Mesendoderm (in vitro differentiated cells): ENCODE measurements at regions not wholly inside any gene's neighbourhood (a gene's known extent, or its start where the extent isn't known, plus 50 kb on each side); places are given as distances from the start of the nearest gene placed in this dataset. TPM values are rescaled to one million over a fixed set of nuclear protein-coding genes. Genes with fewer than 3 reads are reported as not detected.

ENCODE experiments used
- DNase-seq: peaks from one replicate; pipeline ENCODE4 v3.0.0; 2013
- H2AK5ac ChIP-seq: 2 replicates; pipeline ENCODE4 v1.6.1; 2013; ENCODE audit warnings: low read length, inconsistent platforms
- H2BK120ac ChIP-seq: 2 replicates; pipeline ENCODE4 v1.6.1; 2013; ENCODE audit warnings: low read depth, mild to moderate bottlenecking, low read length, moderate library complexity, mixed read lengths
- H2BK15ac ChIP-seq: replicated peaks from 2 replicates; pipeline ENCODE4 v1.6.1; 2013; ENCODE audit warnings: low read depth, mild to moderate bottlenecking, moderate library complexity
- H2BK5ac ChIP-seq: 2 replicates; pipeline ENCODE4 v1.6.1; 2013; ENCODE audit warnings: low read length, inconsistent platforms
- H3K18ac ChIP-seq: 2 replicates; pipeline ENCODE4 v1.6.1; 2013; ENCODE audit warnings: mild to moderate bottlenecking, low read length, mixed read lengths
- H3K23ac ChIP-seq: one replicate; pipeline ENCODE4 v1.6.1; 2013; ENCODE audit warnings: low read length
- H3K27ac ChIP-seq: 2 replicates; pipeline ENCODE4 v1.5.1; 2013; ENCODE audit warnings: low read depth, mild to moderate bottlenecking, inconsistent platforms, low read length, moderate library complexity
- H3K27me3 ChIP-seq: 2 replicates; pipeline ENCODE4 v1.6.1; 2013; ENCODE audit warnings: low read length, control low read depth, mild to moderate bottlenecking, inconsistent platforms; ENCODE audit not compliant: insufficient read depth, poor library complexity
- H3K36me3 ChIP-seq: 2 replicates; pipeline ENCODE4 v1.6.1; 2013; ENCODE audit warnings: low read length, inconsistent platforms; ENCODE audit not compliant: control insufficient read depth, insufficient read depth
- H3K4ac ChIP-seq: one replicate; pipeline ENCODE4 v1.6.1; 2013; ENCODE audit warnings: low read depth, mild to moderate bottlenecking, low read length, moderate library complexity
- H3K4me1 ChIP-seq: 2 replicates; pipeline ENCODE4 v1.6.1; 2013; ENCODE audit warnings: low read depth, low read length, inconsistent platforms; ENCODE audit not compliant: control insufficient read depth
- H3K4me2 ChIP-seq: 2 replicates; pipeline ENCODE4 v1.6.1; 2013; ENCODE audit warnings: low read length
- H3K4me3 ChIP-seq: 2 replicates; pipeline ENCODE4 v1.5.1; 2013; ENCODE audit warnings: mild to moderate bottlenecking, low read length
- H3K56ac ChIP-seq: one replicate; pipeline ENCODE4 v1.6.1; 2013; ENCODE audit warnings: low read length
- H3K79me1 ChIP-seq: 2 replicates; pipeline ENCODE4 v1.6.1; 2013; ENCODE audit warnings: low read length, inconsistent platforms
- H3K79me2 ChIP-seq: 2 replicates; pipeline ENCODE4 v1.6.1; 2013; ENCODE audit warnings: mild to moderate bottlenecking, low read length; ENCODE audit not compliant: control insufficient read depth, insufficient read depth
- H3K9ac ChIP-seq: 2 replicates; pipeline ENCODE4 v1.6.1; 2013; ENCODE audit warnings: low read length, inconsistent platforms
- H4K5ac ChIP-seq: one replicate; pipeline ENCODE4 v1.6.1; 2013; ENCODE audit warnings: low read length
- H4K8ac ChIP-seq: one replicate; pipeline ENCODE4 v1.6.1; 2013; ENCODE audit warnings: low read depth, mild to moderate bottlenecking, control low read depth, low read length, moderate library complexity
- WGBS: extraction: QIAGEN DNeasy Blood & Tissue Kit; methylation state at CpG from one replicate; pipeline ENCODE4 v1.1.7; 2013; ENCODE audit warnings: low lambda C conversion rate, missing lambda C conversion rate; ENCODE audit not compliant: insufficient coverage; ENCODE audit errors: extremely low coverage; 5-methylcytosine and 5-hydroxymethylcytosine counted together
- small RNA-seq: library from polyadenylated mRNA; stranded (forward); fragments of <200 nt; extraction: miRNeasy Mini kit (QIAGEN cat#:217004); gene quantifications from one replicate; pipeline ENCODE3, GENCODE V24; 2013; ENCODE audit not compliant: insufficient read depth

- Histone ChIP-seq H3K56ac (no peak overlapping the region), H3K9ac (no peak overlapping the region), H3K79me2 (no peaks in the 10 kb centered on the region), H3K4me3 (no peak overlapping the region), H2AK5ac (no peak overlapping the region), H3K4me2 (no peak overlapping the region), H2BK5ac (no peak overlapping the region), H3K23ac (no peak overlapping the region), H4K8ac (no peak overlapping the region), H3K4ac (no peak overlapping the region), H3K27me3 (no peaks in the 10 kb centered on the region), H2BK15ac (no peak overlapping the region), H3K4me1 (no peaks in the 10 kb centered on the region), H3K36me3 (no peaks in the 10 kb centered on the region), H3K27ac (no peak overlapping the region), H4K5ac (no peak overlapping the region), H2BK120ac (no peak overlapping the region), H3K18ac (no peak overlapping the region), H3K79me1 (no peaks in the 10 kb centered on the region)
- WGBS = no CpG with 5 or more reads among the region's 3 CpGs
- DNase-seq = no peak
Measured at GRCh38 chr18:25416374-25416773, 64.4 kb upstream of the ZNF521 start.

- no peaks in the 10 kb centered on the region for H3K79me2 ChIP-seq
- no peaks in the 10 kb centered on the region for H3K27me3 ChIP-seq
- H2AK5ac ChIP-seq = no peak overlapping the region
- H4K5ac ChIP-seq = no peak overlapping the region
- no peak overlapping the region for H3K9ac ChIP-seq
- no peak overlapping the region for H3K4me2 ChIP-seq
- no peaks in the 10 kb centered on the region for H3K4me1 ChIP-seq
- H4K8ac ChIP-seq = no peak overlapping the region
- H3K4me3 ChIP-seq = no peak overlapping the region
- no peak overlapping the region for H3K23ac ChIP-seq
- no peaks in the 10 kb centered on the region for H3K36me3 ChIP-seq
- no peak overlapping the region for H3K27ac ChIP-seq
- H3K79me1 ChIP-seq = no peaks in the 10 kb centered on the region
- no peak for DNase-seq
- H3K56ac ChIP-seq = no peak overlapping the region
- no peak overlapping the region for H2BK120ac ChIP-seq
- H2BK5ac ChIP-seq = no peak overlapping the region
- no peak overlapping the region for H3K4ac ChIP-seq
- no peak overlapping the region for H3K18ac ChIP-seq
- no CpG with 5 or more reads among the region's 2 CpGs for WGBS
- H2BK15ac ChIP-seq = no peak overlapping the region
Measured at GRCh38 chr18:25409971-25410370, 58.0 kb upstream of the ZNF521 start.

GRCh38 chr18:25408293-25408692, 56.3 kb upstream of the ZNF521 start:
- Histone ChIP-seq H2BK15ac (no peak overlapping the region), H2AK5ac (no peak overlapping the region), H3K79me2 (no peaks in the 10 kb centered on the region), H3K18ac (no peak overlapping the region), H2BK5ac (no peak overlapping the region), H3K4ac (no peak overlapping the region), H3K4me2 (no peak overlapping the region), H3K27me3 (no peaks in the 10 kb centered on the region), H3K23ac (no peak overlapping the region), H3K27ac (no peak overlapping the region), H3K4me1 (no peaks in the 10 kb centered on the region), H3K36me3 (no peaks in the 10 kb centered on the region), H4K5ac (no peak overlapping the region), H2BK120ac (no peak overlapping the region), H3K4me3 (no peak overlapping the region), H4K8ac (no peak overlapping the region), H3K9ac (no peak overlapping the region), H3K56ac (no peak overlapping the region), H3K79me1 (no peaks in the 10 kb centered on the region)
- DNase-seq = no peak
- WGBS = no CpG with 5 or more reads among the region's 4 CpGs

Small RNA genes in the stretch of these regions (small RNA-seq; reads per million reads assigned to genes)
- gene AC027229.1 = not detected
- not detected for gene RN7SL97P
